ENCODE measurements at regions not wholly inside any gene's neighbourhood (a gene's known extent, or its start where the extent isn't known, plus 50 kb on each side); places are given as distances from the start of the nearest gene placed in this dataset.

- TF ChIP-seq CTCF (IDR thresholded peaks at IDR 0.05) (no peak), POLR2A (IDR thresholded peaks at IDR 0.05) (no peak)
Measured at GRCh38 chr4:18480928-18481327, 459.4 kb upstream of the LCORL start.

Measured in testis (tissue), 2 donors.